Prostate gland (tissue), 2 donors: ENCODE measurements at regions not wholly inside any gene's neighbourhood (a gene's known extent, or its start where the extent isn't known, plus 50 kb on each side); places are given as distances from the start of the nearest gene placed in this dataset.
"Not testable (repeated sequence)": the region's sequence is repeated elsewhere in the genome, so short reads cannot be mapped to it uniquely, and the experiment has no call there.

Source experiments
- DNase-seq: peaks from one replicate; pipeline ENCODE4 v3.0.0-alpha.2; 2019; ENCODE audit warnings: low spot score
- H3K27ac ChIP-seq, 2 donors: fragments of 200-600 bp; sonication (generic); 2 replicates each; pipeline ENCODE4 v1.5.1; 2017 to 2019
- H3K27me3 ChIP-seq: fragments of 200-600 bp; sonication (generic); replicated peaks from 2 replicates; pipeline ENCODE4 v1.5.1; 2019; ENCODE audit not compliant: insufficient read depth
- H3K36me3 ChIP-seq, 2 donors: fragments of 200-600 bp; sonication (generic); 1 replicate in 1 of 2; 2 replicates in 1 of 2; pipeline versions ENCODE4 v1.5.1 to v1.8.1; 2017 to 2019
- H3K4me1 ChIP-seq: fragments of 200-600 bp; sonication (generic); replicated peaks from 2 replicates; pipeline ENCODE4 v1.5.1; 2019
- H3K4me3 ChIP-seq, 2 donors: fragments of 200-600 bp; sonication (generic); 2 replicates each; pipeline ENCODE4 v1.5.1; 2017 to 2019
- H3K9me3 ChIP-seq: fragments of 200-600 bp; sonication (generic); 2 replicates; pipeline ENCODE4 v1.5.1; 2017
- CTCF ChIP-seq, 4 experiments: fragments of 200-600 bp in 2 of 4; fragments of 450-650 bp in 2 of 4; sonication (generic) in 2 of 4; IDR thresholded peaks; 1 replicate in 3 of 4; 2 replicates in 1 of 4; pipeline ENCODE4 v1.5.1; 2016 to 2019; ENCODE audit warnings: antibody characterized with exemption in 4 of 4, mild to moderate bottlenecking in 2 of 4, moderate library complexity in 2 of 4
- POLR2A ChIP-seq: fragments of 450-650 bp; IDR thresholded peaks from one replicate; pipeline ENCODE4 v1.6.1; 2016; ENCODE audit warnings: antibody characterized with exemption, mild to moderate bottlenecking
- POLR2AphosphoS5 ChIP-seq: sonication (generic); formaldehyde crosslinking; IDR thresholded peaks from one replicate; pipeline ENCODE4 v1.6.1; 2017; ENCODE audit warnings: antibody characterized with exemption
- WGBS: methylation state at CpG from one replicate; pipeline ENCODE4 v1.1.5; 2018; 5-methylcytosine and 5-hydroxymethylcytosine counted together
- intact Hi-C: fragments of 100-400 bp; cut with DNase I; formaldehyde crosslinking; loops from one replicate; pipeline ENCODE4 v1.14.2; 2022

DNA sequence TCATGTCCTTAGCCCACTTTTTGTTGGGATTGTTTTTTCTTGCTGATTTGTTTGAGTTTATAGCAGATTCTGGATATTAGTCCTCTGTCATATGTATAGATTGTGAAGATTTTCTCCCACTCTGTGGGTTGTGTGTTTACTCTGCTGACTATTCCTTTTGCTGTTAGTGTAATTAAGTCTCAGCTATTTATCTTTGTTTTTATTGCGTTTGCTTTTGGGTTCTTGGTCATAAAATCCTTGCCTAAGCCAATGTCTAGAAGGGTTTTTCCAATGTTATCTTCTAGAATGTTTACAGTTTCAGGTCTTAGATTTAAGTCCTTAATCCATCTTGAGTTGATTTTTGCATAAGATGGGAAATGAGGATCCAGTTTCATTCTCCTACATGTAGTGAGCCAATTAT, 351.2 kb upstream of the PIK3R1 start:
- intact Hi-C loops, H3K4me1 ChIP-seq, H3K36me3 ChIP-seq, H3K27me3 ChIP-seq, DNase-seq, H3K27ac ChIP-seq, H3K9me3 ChIP-seq, H3K4me3 ChIP-seq: not testable (repeated sequence)
- peak; percentile 14 for TF ChIP-seq POLR2AphosphoS5
- 56% methylated on average over 1 of the region's 1 CpG for WGBS

DNA sequence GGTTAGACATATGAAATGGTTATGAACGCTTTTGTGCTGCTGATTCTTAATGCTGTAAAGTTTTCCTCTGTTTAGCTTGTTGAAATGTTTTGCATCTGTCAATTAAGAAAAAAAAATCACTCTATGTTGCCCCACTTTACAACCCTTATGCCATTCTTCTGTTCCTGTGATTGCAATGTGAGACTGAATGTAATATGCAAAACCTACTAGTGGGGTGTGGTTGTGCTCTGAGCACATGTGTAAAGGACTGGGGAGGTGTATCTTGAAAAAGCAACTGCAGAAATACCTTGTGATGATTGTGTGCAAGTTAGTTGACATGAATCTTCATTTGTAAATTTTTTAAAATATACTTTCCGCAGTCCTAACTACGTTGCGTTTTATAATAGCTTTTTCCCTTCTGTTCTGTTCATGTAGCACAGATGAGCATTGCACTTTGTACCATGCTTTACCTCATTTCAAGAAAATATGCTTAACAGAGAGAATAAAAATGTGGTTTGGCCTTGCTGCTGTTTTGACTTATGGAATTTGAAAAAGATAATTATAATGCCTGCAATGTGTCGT, 357.0 kb upstream of the PIK3R1 start:
- Histone ChIP-seq H3K9me3 (no peaks in the 10 kb centered on the region), H3K27ac (no peak overlapping the region), H3K4me3 (no peak overlapping the region), H3K36me3 (no peaks in the 10 kb centered on the region), H3K27me3 (no peaks in the 10 kb centered on the region), H3K4me1 (no peaks in the 10 kb centered on the region)
- TF ChIP-seq CTCF (IDR thresholded peaks at IDR 0.05) (no peak), POLR2AphosphoS5 (no peak), POLR2A (no peak)
- whole genome bisulfite sequencing = 97% methylated on average over 5 of the region's 5 CpGs
- intact Hi-C loops = no loop called here
- no peak for DNase-seq

GRCh38 chr5:67857502-67857901, 358.1 kb upstream of the PIK3R1 start:
- intact Hi-C loops = no loop called here
- no peak for TF ChIP-seq CTCF (IDR thresholded peaks at IDR 0.05)
- TF ChIP-seq POLR2A = no peak
- TF ChIP-seq POLR2AphosphoS5 = no peak
- Histone ChIP-seq H3K4me1 (no peaks in the 10 kb centered on the region), H3K4me3 (no peak overlapping the region), H3K27me3 (no peaks in the 10 kb centered on the region), H3K9me3 (no peaks in the 10 kb centered on the region), H3K27ac (no peak overlapping the region), H3K36me3 (no peaks in the 10 kb centered on the region)
- WGBS = 100% methylated on average over 1 of the region's 1 CpG
- DNase-seq = no peak

GRCh38 chr5:67855523-67855922, 360.0 kb upstream of the PIK3R1 start:
- H3K4me3 ChIP-seq = no peak overlapping the region
- H3K27ac ChIP-seq = no peak overlapping the region
- intact Hi-C loops = no loop called here
- no peaks in the 10 kb centered on the region for H3K4me1 ChIP-seq
- H3K9me3 ChIP-seq = no peaks in the 10 kb centered on the region
- no peak for TF ChIP-seq POLR2A
- TF ChIP-seq POLR2AphosphoS5 = no peak
- TF ChIP-seq CTCF (IDR thresholded peaks at IDR 0.05) = no peak
- no peaks in the 10 kb centered on the region for H3K36me3 ChIP-seq
- no peaks in the 10 kb centered on the region for H3K27me3 ChIP-seq
- 73% methylated on average over 5 of the region's 5 CpGs for WGBS
- DNase-seq = no peak

- H3K27ac ChIP-seq, H3K4me3 ChIP-seq, H3K27me3 ChIP-seq, DNase-seq, intact Hi-C loops, H3K36me3 ChIP-seq, H3K4me1 ChIP-seq, H3K9me3 ChIP-seq: not testable (repeated sequence)
- 85% methylated on average over 5 of the region's 5 CpGs for WGBS
These were observed 364.6 kb upstream of the PIK3R1 start for GRCh38 chr5:67850906-67851305.

DNA sequence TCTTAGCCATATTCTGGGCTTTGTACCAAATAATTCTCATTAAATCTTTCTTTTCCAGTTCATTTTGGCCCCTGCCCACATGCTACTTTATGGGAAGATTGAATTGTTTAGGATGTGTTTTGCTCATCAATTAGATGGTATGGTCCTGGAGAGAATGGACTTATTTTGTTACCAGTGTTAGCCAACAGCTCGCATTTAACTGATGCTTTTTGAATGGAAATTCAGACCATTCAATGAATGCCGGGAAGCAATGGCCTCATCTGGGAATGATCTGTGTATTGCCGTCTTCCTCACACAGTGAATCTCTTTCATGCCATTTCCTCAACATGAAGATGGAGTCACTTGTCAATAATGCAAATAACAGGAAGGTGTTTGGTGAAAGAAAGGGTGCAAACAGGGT, 370.6 kb upstream of the PIK3R1 start:
- WGBS = 90% methylated on average over 3 of the region's 3 CpGs
- Histone ChIP-seq H3K4me1 (no peaks in the 10 kb centered on the region), H3K4me3 (no peak overlapping the region), H3K27me3 (no peaks in the 10 kb centered on the region), H3K27ac (no peak overlapping the region), H3K9me3 (no peaks in the 10 kb centered on the region), H3K36me3 (no peaks in the 10 kb centered on the region)
- TF ChIP-seq POLR2A (no peak), POLR2AphosphoS5 (no peak), CTCF (IDR thresholded peaks at IDR 0.05) (no peak)
- intact Hi-C loops = no loop called here
- no peak for DNase-seq
